Stimulated activated CD4-positive, alpha-beta T cell treated with anti-CD3 and anti-CD28 coated beads, Interleukin-15, amount 100 ng/mL, for 1 hour (primary cell): ENCODE measurements at regions not wholly inside any gene's neighbourhood (a gene's known extent, or its start where the extent isn't known, plus 50 kb on each side); places are given as distances from the start of the nearest gene placed in this dataset.

Experiments used
- DNase-seq, 2 donors: peaks; one replicate each; pipeline ENCODE4 v3.0.0-alpha.2; 2020; ENCODE audit warnings: low read depth in 1 of 2, low spot score in 1 of 2

DNA sequence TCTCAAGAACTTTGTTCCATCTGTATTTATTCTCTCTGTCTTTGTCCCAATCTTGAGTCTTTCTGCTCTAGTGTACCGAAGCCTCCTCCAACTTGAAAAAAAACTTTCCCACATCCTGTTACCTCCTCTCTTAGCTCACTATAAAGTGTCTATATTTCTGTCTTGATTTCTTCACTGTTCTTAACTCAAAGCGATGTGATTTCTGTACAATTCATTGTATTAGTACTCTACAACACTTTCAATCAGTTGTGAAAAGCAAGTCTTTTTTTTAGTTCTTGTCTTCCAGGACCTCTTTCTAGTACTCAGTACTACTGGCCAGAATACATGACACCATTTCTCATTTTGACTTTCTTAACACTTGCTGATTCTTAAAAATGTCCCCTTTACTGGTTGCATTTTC lies 353.5 kb upstream of the SATB1 start:
- no peak for DNase-seq

DNA sequence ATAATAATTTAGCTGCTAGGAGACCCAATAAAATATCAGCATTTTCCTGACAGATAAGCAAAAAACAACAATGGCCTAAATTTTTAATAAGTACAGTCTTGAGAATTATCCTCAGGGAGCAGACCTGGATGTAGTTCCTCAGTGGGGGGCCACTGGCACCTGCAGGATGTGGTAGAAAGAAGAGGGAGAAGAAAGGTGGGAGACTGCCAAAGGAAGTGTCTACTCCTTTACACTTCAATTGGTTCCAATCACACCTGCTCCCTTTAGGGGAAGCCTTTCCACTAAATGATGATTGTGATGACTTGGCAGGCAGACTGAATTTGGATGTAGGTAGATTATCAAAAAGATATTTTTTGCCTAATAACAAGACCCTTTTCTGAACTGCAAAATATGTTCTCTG lies 353.0 kb upstream of the SATB1 start:
- DNase-seq, result no peak

GRCh38 chr3:18775501-18775900 lies 350.4 kb upstream of the SATB1 start:
- DNase-seq, result no peak

- DNase-seq, result no peak
These were observed 349.4 kb upstream of the SATB1 start for GRCh38 chr3:18774319-18775088.

DNA sequence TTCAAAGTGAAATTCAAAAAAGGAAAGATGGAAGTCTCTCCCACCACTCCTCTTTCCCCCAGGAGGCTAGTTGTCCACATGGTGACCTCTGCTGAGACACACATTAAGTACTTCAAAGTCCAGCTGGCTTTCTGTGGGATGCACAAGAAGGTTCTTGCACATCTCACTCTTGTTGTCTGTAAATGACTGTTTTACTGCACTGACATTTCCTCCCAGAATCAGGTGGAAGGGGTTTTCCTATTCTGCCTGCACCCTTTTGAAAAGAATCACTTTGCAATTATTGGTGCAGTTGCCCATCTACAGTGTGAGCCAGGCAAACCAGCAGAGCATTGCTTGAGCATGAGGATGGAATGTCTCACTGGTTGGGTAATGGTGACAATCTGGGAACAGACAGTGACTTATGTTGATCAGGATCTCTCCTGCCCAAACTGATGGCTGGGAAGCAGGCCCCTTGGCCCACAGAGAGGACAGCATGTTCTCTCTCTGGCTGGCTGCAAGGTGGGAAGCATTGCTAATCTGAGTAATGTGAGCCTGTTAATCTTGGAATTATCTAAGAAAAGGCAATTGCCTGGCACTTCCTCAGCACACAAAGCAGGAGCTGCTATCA lies 347.7 kb upstream of the SATB1 start:
- DNase-seq, result no peak

DNA sequence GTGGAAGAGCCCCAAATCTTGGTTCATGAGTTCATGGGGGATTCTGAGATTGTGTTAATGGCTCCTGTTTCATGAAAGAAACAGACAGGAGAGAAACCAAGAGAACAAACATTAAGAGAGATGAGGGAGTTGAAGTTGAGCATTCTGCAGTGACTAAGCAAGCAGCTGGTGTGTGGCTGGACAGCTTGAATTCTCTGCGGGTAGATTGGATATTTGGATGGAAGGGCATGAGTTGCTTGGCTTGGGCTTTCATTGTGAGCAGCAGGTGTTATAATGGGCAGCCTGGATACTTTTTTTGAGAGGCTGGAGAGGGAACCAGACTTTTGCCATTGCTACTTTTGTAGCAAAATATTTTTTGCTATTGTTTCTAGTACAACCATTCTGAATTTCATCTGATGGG lies 346.8 kb upstream of the SATB1 start:
- no peak for DNase-seq

DNA sequence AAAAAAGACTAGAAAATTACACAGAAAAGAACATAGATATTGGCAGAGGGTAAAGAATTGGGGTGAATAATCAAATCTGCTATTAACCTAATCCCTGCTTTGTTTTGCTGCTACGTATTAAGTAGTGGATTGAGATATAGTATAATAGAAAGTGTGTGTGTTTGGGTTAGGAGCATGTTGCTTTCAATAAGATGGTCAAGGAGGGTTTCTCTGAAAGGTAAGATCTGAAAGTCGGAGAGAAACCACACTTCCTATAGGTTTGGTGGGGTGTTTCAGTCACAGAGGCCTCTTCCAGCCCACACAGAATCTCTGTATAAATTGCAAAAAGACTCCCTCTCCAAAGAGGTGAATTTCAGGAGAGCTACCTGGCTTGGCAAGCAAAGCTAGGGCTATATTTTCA lies 345.7 kb upstream of the SATB1 start:
- no peak for DNase-seq

GRCh38 chr3:18767756-18768303 lies 342.7 kb upstream of the SATB1 start:
- no peak for DNase-seq

DNA sequence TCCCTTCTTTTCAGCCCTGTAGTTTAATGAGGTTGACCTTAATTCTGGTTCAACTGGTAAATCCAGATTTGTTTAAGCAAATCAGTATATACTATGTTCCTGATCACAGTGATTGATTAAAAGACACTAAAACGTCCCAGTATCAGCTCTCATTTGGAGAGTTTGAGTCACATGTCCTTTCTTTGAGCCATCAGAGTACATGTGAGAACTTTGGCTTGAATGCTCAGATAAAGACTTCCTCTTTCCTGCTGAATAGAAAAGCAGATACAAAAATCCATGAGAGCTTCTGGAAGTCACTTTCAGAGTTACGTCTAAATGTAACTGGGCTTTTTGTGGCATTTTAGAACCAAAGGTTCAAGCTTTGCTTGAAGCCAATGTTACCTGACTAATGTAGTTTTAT lies 341.8 kb upstream of the SATB1 start:
- no peak for DNase-seq

DNA sequence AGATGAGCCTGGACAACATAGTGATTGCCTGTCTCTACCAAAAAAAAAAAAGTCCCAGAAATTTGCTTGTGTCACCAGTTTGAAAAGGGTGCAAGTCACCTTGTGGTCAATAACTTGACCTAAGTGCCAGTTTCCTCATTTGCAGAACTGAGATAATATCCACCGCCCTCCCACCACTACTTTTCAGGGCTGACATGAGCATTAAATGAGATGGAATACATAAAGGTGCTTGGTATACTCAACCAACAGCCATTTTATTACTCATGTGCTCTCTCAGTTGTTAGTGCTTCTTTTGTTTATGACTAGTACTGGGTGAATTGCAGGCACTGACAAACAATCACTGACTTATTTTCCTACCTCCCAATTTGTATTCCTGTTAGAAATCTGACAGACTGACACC lies 340.5 kb upstream of the SATB1 start:
- DNase-seq, result no peak

- DNase-seq, result no peak
These were observed 340.0 kb upstream of the SATB1 start for GRCh38 chr3:18765161-18765560.

DNA sequence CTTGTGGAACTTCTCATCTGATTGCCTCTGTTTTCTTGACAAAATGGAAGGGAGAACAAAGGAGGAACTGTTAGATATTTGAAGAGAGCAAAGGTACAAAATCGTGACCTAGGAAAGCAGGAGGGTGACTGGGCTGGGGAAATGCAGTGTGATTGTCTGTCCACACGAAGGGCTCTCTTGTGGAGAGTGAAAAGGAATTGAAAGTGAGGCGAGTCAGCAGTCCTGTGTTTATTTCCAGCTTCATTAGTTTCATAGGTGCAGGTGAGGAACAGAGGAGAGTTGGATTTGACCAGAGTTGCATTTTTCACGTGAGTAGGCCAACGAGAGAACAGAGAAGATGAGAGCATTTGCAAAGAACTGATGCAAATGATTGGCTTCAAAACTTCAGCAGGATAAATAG lies 336.4 kb upstream of the SATB1 start:
- no peak for DNase-seq

DNA sequence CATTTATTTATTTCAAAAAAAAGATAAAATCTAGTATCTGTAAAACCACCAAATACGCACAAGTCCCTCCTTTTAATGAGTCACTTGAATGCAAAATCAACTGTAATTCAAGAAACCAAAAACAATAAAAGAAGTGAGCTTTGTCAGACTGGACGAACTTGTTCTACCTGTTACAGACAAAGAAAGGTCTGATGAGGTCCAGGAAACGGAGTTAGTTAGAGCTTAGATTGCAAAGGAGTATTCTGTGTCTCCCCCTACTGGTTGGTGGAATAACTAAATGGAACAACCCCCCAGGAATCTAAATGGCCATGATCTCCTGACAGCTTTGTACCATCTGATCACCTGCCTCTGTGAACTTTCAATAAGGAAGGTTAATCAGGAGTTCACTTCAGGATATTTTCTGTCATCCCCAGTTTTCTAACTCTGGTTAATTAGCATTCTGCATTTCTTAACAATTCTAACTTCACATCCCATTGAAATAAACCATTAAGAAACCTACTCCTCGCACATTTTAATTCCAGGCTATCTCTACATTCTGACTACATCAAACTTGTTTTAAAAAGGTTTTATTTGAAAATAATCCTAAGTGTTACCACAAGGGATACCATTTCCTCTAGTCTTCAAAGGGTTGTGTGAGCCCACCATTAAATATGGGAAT lies 333.0 kb upstream of the SATB1 start:
- DNase-seq, result no peak

- no peak for DNase-seq
These were observed 332.3 kb upstream of the SATB1 start for GRCh38 chr3:18757476-18757875.

DNA sequence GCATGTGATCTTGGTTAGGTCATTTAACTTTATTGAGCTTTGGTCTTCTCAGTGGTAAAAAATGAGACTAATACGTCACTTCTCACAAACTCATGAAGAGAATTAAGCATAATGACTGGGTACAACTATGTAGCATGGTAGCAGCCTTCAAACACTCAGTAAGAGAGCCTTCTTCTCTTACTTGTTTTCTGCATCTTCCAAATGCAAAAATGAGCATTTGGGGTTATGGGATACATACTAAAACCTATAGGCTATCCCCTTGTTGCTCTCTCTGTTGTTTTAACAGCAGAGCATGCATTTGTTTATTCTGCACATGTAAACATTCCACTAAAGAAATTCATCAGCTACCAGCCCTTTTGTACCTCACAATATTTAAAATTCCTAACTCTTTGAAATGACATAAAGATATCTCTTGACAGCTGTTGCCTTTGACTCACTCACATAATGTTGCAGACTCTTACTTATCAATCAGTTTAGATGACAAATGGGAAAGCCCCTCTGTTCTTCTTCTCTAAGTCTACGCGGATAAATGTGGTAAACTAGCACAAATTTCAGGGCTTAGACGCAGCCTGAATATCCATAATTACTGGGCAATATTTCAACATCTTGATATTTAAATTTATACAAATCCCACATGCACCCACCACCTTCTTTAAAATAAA lies 327.3 kb upstream of the SATB1 start:
- no peak for DNase-seq

GRCh38 chr3:18751514-18751913 lies 326.4 kb upstream of the SATB1 start:
- DNase-seq, result no peak

DNA sequence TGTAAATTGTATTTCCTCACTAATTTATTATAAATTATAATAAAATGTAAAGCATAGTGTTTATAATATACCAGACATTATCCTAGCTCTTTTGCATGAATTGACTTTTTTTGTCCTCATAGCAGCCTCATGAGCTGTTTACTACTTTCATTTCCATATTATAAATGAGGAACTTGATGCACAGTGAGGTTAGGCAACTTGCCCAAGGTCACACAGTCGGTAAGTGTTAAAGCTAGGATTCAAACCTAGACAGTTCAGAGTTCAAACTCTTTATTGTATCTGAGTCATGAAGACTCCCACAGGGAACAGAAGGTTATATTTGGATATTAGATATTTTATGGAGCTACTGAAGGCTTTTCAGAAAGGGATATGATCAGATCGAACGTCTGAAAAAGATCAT lies 322.2 kb upstream of the SATB1 start:
- DNase-seq, result no peak

DNA sequence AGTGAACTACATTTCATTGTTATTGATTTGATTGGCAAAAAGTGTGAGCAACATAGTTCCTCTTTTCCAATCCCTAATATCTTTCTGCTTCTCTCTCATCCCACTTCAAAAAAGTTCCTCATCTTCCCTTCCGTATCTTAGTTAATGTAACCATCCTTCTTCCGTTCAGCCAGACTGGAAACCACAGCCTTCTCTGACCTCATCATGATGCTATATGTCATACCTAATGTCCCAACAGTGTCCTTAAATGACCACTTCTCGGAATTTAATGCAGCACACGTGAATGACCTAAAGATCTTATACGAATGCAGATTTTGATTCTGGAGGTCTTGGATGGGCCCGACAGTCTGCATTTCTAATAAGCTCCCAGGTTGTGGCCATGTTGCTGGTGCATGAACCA lies 320.3 kb upstream of the SATB1 start:
- no peak for DNase-seq

DNA sequence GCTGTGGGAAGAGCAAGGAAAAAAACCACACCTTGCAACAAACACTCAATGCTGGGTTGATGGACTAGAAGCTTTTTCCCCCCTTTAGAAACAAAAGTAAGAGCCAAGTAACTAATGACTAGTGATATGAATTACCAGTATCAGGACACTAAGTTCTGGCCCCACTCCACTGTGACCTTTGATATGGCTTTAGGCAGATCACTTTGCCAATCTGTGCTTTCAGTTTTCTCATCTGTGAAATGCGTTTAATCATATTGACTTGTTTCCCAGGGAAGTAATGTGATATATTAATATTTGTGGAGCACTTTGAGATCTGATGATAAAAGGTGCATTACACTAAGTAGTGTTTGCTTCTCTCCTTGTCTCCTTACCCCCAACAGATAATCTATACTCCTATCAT lies 319.3 kb upstream of the SATB1 start:
- DNase-seq, result no peak

- DNase-seq, result no peak
These were observed 318.6 kb upstream of the SATB1 start for GRCh38 chr3:18743761-18744160.

DNA sequence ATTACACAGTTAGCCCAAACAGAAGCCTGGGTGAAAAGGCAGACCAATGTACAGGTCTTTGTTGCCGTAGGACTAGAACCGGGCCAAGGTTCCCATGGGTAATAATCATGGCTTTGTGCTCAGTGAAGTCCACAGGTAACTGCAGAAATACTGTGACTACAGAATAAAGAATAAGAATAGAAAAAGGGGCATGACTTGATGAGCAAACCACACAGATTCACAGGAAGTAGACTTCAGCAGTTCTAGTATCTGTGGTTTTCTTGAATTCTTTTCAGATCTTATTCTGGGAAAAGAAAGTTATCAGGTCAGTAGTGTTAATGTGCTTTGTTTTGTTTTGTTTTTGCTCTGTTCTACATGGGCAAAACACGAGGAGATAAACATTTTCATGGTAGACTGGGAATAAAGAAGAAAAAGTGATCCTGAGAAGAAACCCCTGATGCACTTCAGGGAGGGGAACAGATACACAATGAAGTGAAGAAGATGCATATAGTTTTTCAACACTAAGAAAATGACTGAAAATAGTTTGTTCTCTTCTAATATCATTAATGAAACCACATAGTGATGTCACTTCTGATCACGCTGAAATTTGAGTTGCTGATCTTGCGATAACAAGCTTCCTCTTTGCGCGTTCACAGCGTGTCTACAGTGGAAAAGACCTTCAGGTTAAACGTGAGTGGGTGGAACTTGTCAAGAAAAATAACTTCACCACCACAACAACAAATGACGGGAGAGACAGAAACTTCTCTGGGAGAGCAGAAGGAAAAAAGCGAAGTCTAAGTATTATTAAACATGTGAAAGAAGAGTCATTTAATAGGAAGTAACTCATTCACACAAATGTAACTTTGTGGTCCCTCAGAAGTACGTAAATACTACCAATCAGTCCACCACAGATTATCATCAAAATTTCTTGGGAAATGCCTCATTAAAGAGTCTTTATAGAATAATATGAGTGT lies 315.8 kb upstream of the SATB1 start:
- DNase-seq, result peak; percentile 20 to 24
